ENCODE measurements at regions not wholly inside any gene's neighbourhood (a gene's known extent, or its start where the extent isn't known, plus 50 kb on each side); places are given as distances from the start of the nearest gene placed in this dataset.
A peak's percentile ranks its signal among the peaks of the same experiment; 100 is the strongest.

DNA sequence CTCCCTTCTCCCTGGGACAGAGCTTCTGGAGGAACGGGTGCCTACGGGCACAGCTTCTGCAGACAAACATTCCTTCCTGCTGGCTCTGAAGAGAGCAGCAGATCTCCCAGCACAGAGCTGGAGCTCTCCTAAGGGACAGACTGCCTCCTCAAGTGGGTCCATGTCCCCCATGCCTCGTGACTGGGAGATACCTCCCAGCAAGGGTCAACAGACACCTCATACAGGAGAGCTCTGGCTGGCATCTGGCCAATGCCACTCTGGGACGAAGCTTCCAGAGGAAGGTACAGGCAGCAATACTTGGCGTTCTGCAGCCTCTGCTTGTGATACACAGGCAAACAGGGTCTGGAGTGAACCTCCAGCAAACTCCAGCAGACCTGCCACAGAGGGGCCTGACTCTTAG, 227.9 kb downstream of the SPATA31D1 start:
- Histone ChIP-seq H3K36me3 (ENCODE audit: low read depth) (no peaks in the 10 kb centered on the region), H3K9me3 (no peaks in the 10 kb centered on the region), H3K4me1 (ENCODE audit: low read depth) (no peaks in the 10 kb centered on the region), H3K4me3 (no peak overlapping the region)
- ATAC-seq (no peak), DNase-seq (no peak)
- TF ChIP-seq, protein P1, sequence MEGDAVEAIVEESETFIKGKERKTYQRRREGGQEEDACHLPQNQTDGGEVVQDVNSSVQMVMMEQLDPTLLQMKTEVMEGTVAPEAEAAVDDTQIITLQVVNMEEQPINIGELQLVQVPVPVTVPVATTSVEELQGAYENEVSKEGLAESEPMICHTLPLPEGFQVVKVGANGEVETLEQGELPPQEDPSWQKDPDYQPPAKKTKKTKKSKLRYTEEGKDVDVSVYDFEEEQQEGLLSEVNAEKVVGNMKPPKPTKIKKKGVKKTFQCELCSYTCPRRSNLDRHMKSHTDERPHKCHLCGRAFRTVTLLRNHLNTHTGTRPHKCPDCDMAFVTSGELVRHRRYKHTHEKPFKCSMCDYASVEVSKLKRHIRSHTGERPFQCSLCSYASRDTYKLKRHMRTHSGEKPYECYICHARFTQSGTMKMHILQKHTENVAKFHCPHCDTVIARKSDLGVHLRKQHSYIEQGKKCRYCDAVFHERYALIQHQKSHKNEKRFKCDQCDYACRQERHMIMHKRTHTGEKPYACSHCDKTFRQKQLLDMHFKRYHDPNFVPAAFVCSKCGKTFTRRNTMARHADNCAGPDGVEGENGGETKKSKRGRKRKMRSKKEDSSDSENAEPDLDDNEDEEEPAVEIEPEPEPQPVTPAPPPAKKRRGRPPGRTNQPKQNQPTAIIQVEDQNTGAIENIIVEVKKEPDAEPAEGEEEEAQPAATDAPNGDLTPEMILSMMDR (IDR thresholded peaks at IDR 0.05): no peak
- intact Hi-C loops (cut with DNase I, micrococcal nuclease): no loop called here

DNA sequence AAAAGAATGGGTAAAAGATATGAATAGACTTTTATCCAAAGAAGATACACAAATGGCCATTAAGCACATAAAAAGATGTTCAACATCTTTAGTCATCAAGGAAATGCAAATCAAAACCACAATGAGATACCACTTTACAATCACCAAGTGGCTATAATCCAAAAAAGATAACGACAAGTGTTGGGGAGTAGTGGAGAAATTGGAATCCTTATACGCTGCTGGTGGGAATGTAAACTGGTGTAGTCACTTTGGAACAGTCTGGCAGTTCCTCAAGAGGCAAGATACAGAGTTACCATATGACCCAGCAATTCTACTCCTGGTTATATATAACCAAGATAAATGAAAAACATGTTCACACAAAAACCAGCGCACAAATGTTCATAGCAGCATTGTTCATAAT, 234.9 kb downstream of the SPATA31D1 start:
- TF ChIP-seq, protein P1 (IDR thresholded peaks at IDR 0.05): no peak
- ATAC-seq: no peak
- Histone ChIP-seq H3K36me3 (ENCODE audit: low read depth) (no peaks in the 10 kb centered on the region), H3K4me3 (no peak overlapping the region), H3K4me1 (ENCODE audit: low read depth) (no peaks in the 10 kb centered on the region), H3K9me3 (no peaks in the 10 kb centered on the region)
- no peak for DNase-seq
- intact Hi-C loops (cut with DNase I, micrococcal nuclease): no loop called here

DNA sequence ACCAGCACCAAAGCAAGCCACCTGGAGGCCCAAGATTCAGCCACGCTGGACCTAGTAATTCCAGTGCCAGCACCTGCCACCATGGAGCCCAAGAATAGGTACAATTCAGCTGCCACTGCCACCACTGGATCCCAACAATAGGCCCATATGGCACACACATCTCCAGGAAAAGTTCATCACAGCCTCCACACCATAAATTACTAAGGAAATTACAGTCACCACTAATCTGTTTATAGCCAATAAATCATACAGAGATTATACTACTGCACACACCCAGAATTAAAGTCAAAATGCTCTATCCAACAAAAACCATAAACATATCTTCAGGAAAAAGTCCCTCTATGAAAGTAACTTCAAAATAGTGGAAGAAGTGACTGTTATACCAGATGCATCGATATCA, 242.8 kb downstream of the SPATA31D1 start:
- Histone ChIP-seq H3K36me3 (ENCODE audit: low read depth) (no peaks in the 10 kb centered on the region), H3K4me3 (no peak overlapping the region), H3K9me3 (peaks cover 12% of the 10 kb centered on the region), H3K4me1 (ENCODE audit: low read depth) (no peaks in the 10 kb centered on the region)
- ATAC-seq (peak; percentile 84), DNase-seq (peak in 1 of 3 donors; percentile 17)
- intact Hi-C loops (cut with DNase I, micrococcal nuclease): no loop called here
- TF ChIP-seq, protein P1 (IDR thresholded peaks at IDR 0.05): no peak

DNA sequence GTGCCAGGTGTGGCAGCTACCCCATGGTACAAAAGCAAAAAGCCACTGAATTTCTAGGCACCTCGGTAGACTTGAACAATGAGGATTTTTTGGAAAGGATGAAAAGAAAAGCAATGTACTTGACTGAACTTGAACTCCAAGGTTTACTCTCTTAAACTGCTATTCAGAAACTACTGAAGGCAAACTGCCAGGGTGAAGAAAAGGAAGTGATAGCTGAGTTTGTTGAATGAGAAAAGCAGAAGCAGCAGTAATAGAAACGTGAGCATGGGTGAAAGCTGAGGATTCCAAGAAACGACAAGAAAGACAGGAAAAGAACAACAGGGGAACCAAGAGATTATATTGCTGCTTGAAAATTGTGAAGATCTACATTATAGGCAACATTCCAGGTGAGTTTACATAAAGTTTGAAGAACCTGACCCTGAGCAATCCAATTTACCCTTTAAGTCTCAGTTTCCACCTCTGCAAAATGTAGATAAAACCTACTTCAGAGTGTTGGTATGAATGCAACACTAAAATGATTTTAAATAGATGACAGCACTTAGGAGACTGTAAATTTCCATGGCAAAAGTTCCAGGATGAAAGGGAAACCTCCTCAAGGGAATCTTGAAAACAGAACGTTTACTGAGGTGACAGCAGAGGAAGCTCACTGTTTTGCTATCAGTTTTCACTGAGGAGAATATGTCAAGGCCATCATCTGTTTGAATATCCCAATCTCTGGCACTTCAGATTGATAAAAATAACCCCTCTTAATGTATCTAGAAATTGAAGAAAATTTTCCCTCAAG, 245.8 kb downstream of the SPATA31D1 start:
- H3K9me3 ChIP-seq: peaks cover 12% of the 10 kb centered on the region
- ATAC-seq (no peak), DNase-seq (no peak)
- TF ChIP-seq, protein P1 (IDR thresholded peaks at IDR 0.05): no peak
- no peaks in the 10 kb centered on the region for H3K36me3 ChIP-seq (ENCODE audit: low read depth)
- intact Hi-C loops (cut with DNase I, micrococcal nuclease): no loop called here
- H3K4me3 ChIP-seq: no peak overlapping the region
- H3K4me1 ChIP-seq (ENCODE audit: low read depth): no peaks in the 10 kb centered on the region

DNA sequence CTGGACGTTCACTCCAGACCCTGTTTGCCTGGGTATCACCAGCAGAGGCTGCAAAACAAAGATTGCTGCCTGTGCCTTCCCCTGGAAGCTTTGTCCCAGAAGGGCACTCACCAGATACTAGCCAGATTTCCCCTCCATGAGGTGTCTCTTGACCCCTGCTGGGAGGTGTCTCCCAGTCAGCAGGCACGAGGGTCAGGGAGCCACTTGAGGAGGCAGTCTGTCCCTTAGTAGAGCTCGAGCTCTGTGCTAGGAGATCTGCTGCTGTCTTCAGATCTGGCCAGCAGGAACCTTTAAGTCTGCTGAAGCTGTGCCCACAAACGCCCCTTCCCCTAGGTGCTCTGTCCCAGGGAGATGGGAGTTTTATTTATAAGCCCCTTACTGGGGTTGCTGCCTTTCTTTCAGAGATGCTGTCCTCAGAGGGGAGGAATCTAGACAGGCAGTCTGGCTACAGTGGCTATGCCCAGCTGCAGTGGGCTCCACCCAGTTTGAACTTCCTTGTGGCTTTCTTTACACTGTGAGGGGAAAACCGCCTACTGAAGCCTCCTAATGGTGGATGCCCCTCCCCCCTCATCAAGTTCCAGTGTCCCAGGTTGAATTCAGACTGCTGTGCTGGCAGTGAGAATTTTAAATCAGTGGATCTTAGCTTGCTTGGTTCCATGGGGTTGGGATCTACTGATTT, 253.9 kb downstream of the SPATA31D1 start:
- Histone ChIP-seq H3K4me1 (ENCODE audit: low read depth) (no peaks in the 10 kb centered on the region), H3K9me3 (no peaks in the 10 kb centered on the region), H3K36me3 (ENCODE audit: low read depth) (no peaks in the 10 kb centered on the region), H3K4me3 (no peak overlapping the region)
- DNase-seq: peak in 1 of 3 donors; percentile 11
- intact Hi-C loops (cut with DNase I, micrococcal nuclease): no loop called here
- no peak for ATAC-seq
- TF ChIP-seq, protein P1 (IDR thresholded peaks at IDR 0.05): no peak
